Left lobe of liver (tissue), 2 donors: ENCODE measurements at regions not wholly inside any gene's neighbourhood (a gene's known extent, or its start where the extent isn't known, plus 50 kb on each side); places are given as distances from the start of the nearest gene placed in this dataset.

Source experiments
- ATAC-seq: fragments of 200-7000 bp; cut with Tn5 transposase; one replicate; pipeline ENCODE4 v1.9.1; 2020; ENCODE audit warnings: mild to moderate bottlenecking, moderate library complexity
- DNase-seq: peaks from one replicate; pipeline ENCODE4 v3.0.0-alpha.2; 2020; ENCODE audit warnings: low spot score
- donor health status: DM: no; HTN: no; CAD: no; lungs with moderate emphysema.
- donor health status: DM: no; HTN: yes; CAD: no.

DNA sequence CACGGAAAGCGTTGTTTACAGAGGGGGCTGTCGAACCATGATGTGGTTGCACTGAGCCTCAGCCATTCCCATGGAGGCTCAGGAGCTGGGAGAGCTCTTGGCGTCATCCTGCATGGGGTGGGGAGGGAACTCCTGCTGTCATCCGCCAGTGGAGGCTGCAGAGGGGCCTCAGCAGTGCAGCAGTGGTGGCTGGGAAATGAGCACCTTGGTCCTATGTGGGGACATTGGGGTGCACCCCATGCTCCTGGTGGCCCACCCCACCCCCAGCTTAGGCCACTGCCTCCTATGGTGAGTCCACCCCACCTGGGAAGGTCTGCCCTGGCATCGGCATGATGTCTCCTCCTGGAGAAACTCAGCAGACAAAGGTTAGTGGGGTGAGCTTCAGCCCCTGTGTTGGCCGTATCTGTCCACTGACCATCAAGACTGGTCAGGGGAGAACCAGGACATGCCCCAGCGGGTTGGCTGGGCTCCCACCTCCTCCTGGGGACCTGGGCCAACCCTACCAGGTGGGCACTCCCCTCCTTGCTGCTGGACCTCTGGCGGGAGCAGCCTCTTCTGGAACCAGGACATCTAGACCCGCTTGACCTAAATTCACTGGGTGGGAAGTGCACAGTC lies 67.8 kb upstream of the HDAC4 start:
- DNase-seq, result no peak

GRCh38 chr2:239467956-239468490 lies 67.2 kb upstream of the HDAC4 start:
- ATAC-seq (no peak), DNase-seq (peak; percentile 34)

More for the DNA sequence above, 67.8 kb upstream of the HDAC4 start:
- ATAC-seq, result no peak

DNA sequence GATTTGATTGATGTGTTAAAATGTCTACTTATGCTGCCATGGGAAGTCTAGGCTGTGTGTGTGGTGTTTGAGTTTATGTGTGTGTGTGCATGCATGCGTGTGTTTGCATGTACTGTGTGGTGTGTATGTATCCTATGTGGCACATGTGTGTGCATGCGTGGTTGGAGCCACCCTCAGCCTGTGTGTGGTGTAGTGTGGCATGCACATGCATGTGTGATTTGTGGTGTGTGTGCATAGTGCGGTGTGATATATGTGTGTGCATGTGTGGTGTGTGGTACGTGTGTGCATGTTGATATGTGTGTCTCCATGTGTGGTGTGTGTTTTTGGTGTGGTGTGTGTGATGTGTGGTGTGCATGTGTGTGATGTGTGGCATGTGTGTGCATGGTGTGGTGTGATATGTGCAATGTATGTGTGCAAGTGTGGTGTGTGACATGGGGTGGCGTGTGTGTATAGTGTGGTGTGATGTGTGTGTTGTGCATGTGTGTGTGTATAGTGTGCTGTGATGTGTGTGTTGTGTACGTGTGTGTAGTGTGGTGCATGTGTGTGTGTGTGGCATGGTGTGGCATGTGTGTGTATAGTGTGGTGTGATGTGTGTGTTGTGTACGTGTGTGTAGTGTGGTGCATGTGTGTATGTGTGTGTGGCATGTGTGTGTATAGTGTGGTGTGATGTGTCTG lies 66.6 kb upstream of the HDAC4 start:
- DNase-seq (peak; percentile 21), ATAC-seq (no peak)

- ATAC-seq, result no peak
- no peak for DNase-seq
Measured at GRCh38 chr2:239466755-239467271, 66.0 kb upstream of the HDAC4 start.

- DNase-seq, result peak; percentile 40
- ATAC-seq, result no peak
Measured at GRCh38 chr2:239466061-239466754, 65.4 kb upstream of the HDAC4 start.

DNA sequence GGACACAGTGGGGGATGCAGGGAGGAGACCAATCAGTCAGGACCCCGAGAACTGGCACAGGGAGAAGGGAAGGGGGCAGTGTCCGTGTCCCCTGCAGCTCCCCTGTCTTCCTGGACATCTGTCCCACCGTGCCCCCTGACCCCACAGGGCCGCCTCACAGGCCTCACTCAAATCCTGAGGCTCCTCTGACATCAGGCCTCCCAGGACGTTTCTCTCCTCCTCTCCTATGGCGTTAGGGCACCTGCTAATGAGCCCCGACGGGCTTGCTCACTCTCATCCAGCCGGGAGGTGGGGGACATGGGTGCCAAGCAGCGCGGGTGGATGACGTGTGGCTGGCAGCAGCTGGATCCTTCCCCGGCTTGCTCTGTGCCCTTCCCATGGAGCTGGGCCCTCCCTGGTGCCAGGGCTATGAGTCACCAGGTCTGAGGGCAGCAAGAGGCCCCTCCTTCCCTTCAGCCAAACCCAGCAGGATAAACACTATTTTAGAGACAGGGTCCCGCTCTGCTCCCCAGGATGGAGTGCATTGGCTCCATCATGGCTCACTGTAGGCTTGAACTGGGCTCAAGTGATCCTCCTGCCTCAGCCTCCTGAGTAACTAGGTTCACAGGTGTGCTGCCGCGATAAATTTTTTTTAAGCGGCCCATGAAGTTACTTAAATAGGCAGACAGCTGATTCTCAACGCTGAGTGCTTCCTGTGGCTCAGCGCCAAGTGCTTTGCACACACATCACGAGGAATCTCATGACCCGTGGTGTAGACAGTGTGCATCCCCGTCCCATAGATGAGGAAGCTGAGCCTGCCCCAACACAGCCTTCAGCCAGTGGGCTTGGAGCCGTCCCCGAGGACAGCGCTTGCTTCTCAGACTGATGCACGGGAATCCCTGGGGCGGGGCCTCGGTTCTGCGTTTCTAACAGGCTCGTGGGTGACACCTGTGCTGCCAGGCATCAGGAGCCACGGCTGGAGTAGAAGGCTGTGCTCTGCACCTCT lies 64.5 kb upstream of the HDAC4 start:
- DNase-seq (peak; percentile 55), ATAC-seq (peak; percentile 57)

- peak; percentile 43 for DNase-seq
- ATAC-seq, result no peak
Measured at GRCh38 chr2:239464166-239465016, 63.6 kb upstream of the HDAC4 start.

GRCh38 chr2:239463541-239464165 lies 62.8 kb upstream of the HDAC4 start:
- ATAC-seq, result no peak
- DNase-seq, result peak; percentile 40

DNA sequence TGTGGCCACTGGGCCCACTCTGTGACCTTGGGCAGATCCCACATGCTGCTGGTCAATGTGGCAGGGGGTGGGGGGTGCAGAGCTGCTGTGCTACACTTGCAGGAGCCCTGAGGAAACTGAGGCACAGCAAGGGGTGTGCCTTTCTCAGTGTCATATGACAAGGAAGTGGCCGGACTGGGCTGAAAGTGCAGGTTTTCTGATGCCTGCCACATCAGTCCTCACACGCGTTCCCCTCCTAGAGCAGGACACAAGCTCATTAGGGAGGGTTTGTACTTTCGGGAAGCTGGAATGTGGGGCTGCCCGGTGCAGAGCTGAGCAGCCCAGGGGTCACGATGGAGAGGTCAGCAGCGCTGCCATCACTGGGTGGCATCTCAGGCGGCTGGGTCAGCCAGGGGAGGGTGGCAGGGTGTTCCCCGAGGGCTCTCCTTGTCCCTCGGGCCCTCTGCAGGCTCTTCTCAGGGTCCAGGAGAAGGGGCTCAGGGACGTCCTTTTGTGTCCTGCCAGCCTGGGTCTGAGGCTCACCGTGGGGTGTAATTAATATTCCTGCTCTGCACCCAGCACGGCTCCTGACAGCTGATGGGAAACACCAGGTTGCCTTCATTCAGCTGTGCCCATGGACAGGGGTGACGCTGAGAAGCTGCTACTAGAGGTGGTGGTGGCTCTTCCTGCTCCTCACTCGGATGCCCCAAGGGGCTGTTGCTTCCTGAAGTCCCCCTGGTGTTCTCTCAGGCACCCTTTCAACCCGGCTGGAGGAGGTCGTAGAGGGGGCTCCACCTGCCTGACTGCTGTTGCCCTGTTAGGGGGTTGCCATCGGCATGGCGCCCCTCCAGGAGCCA lies 62.1 kb upstream of the HDAC4 start:
- DNase-seq, result peak; percentile 36
- ATAC-seq, result no peak

GRCh38 chr2:239462191-239462515 lies 61.3 kb upstream of the HDAC4 start:
- DNase-seq (peak; percentile 22), ATAC-seq (no peak)

DNA sequence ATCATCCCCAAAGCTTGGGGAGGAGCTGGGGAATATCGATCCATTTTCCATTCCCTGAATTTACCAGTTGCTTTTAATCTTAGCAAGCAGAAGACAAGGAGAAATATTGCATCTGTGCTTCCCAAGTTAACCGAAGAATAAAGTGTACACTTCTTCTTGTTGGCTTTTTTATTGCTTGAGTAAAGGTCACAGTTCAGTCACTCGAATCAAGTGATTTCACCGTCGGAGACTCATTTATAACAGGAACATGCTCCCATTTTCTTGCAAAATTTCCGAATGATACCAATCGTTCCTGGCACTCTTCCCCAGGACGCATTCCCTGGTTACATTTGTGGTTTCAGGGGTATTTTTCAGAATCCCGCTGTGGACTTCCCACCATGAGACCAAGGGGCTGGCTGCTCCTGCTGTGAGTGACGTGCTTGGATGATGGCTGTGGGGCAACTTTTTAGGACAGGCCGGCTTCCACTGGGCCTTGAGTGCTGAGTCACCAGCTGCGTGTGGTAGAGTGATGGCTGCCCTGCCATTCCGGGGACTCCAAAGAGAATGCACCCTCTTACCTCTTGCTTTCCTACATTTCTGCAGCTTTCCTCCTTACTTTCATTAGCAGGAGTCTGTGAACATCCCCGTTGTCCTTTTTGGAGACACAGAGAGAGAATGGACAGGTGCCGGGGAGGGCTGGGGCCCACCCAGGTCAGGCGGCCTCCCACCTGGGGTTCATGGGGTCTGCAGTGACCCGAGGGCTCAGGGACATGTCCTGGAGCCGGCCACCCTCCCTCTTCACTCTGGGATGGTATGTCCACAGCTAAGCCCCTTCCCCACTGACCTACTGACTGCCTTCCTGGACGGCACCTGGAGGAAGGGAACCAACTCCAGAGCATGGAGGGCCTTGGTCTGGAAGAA lies 60.7 kb upstream of the HDAC4 start:
- ATAC-seq (no peak), DNase-seq (peak; percentile 24)

GRCh38 chr2:239460780-239461179 lies 60.0 kb upstream of the HDAC4 start:
- ATAC-seq, result no peak
- DNase-seq, result no peak

- DNase-seq (peak; percentile 34), ATAC-seq (no peak)
Measured at GRCh38 chr2:239459606-239460005, 58.8 kb upstream of the HDAC4 start.

DNA sequence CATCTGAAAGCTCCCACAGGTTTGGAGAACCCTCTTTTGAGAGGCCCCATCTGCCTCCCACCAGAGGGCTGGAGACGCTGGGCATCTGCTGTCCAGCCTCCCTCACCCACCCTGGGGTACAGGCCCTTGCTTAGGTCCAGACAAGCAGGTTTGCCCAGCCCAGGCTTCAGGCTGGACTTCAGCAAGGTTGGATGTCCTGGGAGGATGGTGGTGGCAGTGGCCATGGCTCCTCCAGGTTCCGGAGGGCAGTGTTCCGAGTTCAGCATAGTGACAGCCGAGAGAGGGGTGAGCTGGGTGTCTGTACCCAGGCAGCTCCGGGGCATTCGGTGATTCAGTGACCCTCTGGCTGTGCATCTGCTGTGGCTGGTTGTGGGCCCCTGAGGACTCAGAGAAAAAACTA lies 58.2 kb upstream of the HDAC4 start:
- no peak for ATAC-seq
- DNase-seq, result peak; percentile 34

- peak; percentile 33 for DNase-seq
Measured at GRCh38 chr2:239457586-239458445, 57.0 kb upstream of the HDAC4 start.

GRCh38 chr2:239456940-239457339 lies 56.1 kb upstream of the HDAC4 start:
- ATAC-seq (no peak), DNase-seq (peak; percentile 41)

More at GRCh38 chr2:239457586-239458445, 57.0 kb upstream of the HDAC4 start:
- no peak for ATAC-seq
